ENCODE measurements at regions not wholly inside any gene's neighbourhood (a gene's known extent, or its start where the extent isn't known, plus 50 kb on each side); places are given as distances from the start of the nearest gene placed in this dataset.

GRCh38 chr10:100655326-100655759, 90.0 kb upstream of the PAX2 start:
- TF ChIP-seq, protein P1, sequence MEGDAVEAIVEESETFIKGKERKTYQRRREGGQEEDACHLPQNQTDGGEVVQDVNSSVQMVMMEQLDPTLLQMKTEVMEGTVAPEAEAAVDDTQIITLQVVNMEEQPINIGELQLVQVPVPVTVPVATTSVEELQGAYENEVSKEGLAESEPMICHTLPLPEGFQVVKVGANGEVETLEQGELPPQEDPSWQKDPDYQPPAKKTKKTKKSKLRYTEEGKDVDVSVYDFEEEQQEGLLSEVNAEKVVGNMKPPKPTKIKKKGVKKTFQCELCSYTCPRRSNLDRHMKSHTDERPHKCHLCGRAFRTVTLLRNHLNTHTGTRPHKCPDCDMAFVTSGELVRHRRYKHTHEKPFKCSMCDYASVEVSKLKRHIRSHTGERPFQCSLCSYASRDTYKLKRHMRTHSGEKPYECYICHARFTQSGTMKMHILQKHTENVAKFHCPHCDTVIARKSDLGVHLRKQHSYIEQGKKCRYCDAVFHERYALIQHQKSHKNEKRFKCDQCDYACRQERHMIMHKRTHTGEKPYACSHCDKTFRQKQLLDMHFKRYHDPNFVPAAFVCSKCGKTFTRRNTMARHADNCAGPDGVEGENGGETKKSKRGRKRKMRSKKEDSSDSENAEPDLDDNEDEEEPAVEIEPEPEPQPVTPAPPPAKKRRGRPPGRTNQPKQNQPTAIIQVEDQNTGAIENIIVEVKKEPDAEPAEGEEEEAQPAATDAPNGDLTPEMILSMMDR (conservative IDR thresholded peaks at IDR 0.05; ENCODE audit: low read depth, low read length): no peak
- TF ChIP-seq POLR2A (IDR thresholded peaks at IDR 0.05; ENCODE audit: low read depth, low read length) (no peak), RFX5 (IDR thresholded peaks at IDR 0.05; ENCODE audit: low read depth, low read length) (no peak), CEBPB (IDR thresholded peaks at IDR 0.05; ENCODE audit: low read depth, low read length) (no peak), CHD1 (IDR thresholded peaks at IDR 0.05; ENCODE audit: low read depth, low read length) (no peak), MAFK (IDR thresholded peaks at IDR 0.05; ENCODE audit: low read depth, low read length) (no peak), RCOR1 (IDR thresholded peaks at IDR 0.05; ENCODE audit: insufficient replicate concordance, low read length) (no peak), MAZ (IDR thresholded peaks at IDR 0.05; ENCODE audit: borderline replicate concordance, low read depth, low read length) (no peak), NFE2L2 (IDR thresholded peaks at IDR 0.05; ENCODE audit: low read depth, low read length) (no peak), FOS (IDR thresholded peaks at IDR 0.05; ENCODE audit: low read depth, low read length) (no peak), RAD21 (IDR thresholded peaks at IDR 0.05; ENCODE audit: low read length) (no peak), SMC3 (IDR thresholded peaks at IDR 0.05; ENCODE audit: low read depth, low read length) (no peak)
- TF ChIP-seq, protein P2, sequence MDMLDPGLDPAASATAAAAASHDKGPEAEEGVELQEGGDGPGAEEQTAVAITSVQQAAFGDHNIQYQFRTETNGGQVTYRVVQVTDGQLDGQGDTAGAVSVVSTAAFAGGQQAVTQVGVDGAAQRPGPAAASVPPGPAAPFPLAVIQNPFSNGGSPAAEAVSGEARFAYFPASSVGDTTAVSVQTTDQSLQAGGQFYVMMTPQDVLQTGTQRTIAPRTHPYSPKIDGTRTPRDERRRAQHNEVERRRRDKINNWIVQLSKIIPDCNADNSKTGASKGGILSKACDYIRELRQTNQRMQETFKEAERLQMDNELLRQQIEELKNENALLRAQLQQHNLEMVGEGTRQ (IDR thresholded peaks at IDR 0.05; ENCODE audit: low read depth, low read length): peak; percentile 28; the same call in 1 of the 2 replicates
- TF ChIP-seq, protein P3, sequence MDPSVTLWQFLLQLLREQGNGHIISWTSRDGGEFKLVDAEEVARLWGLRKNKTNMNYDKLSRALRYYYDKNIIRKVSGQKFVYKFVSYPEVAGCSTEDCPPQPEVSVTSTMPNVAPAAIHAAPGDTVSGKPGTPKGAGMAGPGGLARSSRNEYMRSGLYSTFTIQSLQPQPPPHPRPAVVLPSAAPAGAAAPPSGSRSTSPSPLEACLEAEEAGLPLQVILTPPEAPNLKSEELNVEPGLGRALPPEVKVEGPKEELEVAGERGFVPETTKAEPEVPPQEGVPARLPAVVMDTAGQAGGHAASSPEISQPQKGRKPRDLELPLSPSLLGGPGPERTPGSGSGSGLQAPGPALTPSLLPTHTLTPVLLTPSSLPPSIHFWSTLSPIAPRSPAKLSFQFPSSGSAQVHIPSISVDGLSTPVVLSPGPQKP (IDR thresholded peaks at IDR 0.05; ENCODE audit: borderline replicate concordance, low read depth, low read length): no peak
